ENCODE measurements at regions not wholly inside any gene's neighbourhood (a gene's known extent, or its start where the extent isn't known, plus 50 kb on each side); places are given as distances from the start of the nearest gene placed in this dataset.

- Histone ChIP-seq H3K14ac (ENCODE audit: insufficient read depth, low read length) (no peak overlapping the region), H3K9ac (ENCODE audit: extremely low read depth, insufficient read length, low read length) (no peak overlapping the region), H3K79me2 (ENCODE audit: insufficient read depth, low read length) (no peaks in the 10 kb centered on the region), H4K8ac (replicated peaks; ENCODE audit: insufficient read length, low read depth, low read length) (no peak overlapping the region), H3K4ac (ENCODE audit: low read depth, low read length) (no peak overlapping the region), H2BK15ac (ENCODE audit: low read depth, low read length) (no peak overlapping the region), H3K23ac (ENCODE audit: insufficient read length, low read depth, low read length) (no peak overlapping the region), H3K79me1 (ENCODE audit: insufficient read depth, low read depth, low read length, poor library complexity, severe bottlenecking) (no peaks in the 10 kb centered on the region), H2AFZ (ENCODE audit: low read length) (no peak overlapping the region), H3K56ac (ENCODE audit: insufficient read length, low read depth, low read length) (no peak overlapping the region), H3K4me1 (ENCODE audit: insufficient read depth, low read length) (peaks cover 2% of the 10 kb centered on the region; the same call in 1 of the 2 replicates), H2BK20ac (ENCODE audit: low read depth, low read length, poor library complexity, severe bottlenecking) (no peak overlapping the region), H4K91ac (ENCODE audit: insufficient read length, low read depth, low read length) (no peak overlapping the region), H2BK5ac (ENCODE audit: insufficient read length, low read length) (no peak overlapping the region), H3K27ac (ENCODE audit: insufficient read length, low read depth, low read length) (no peak overlapping the region), H3K9me3 (ENCODE audit: control insufficient read depth, low read depth, low read length) (no peaks in the 10 kb centered on the region), H3K18ac (ENCODE audit: insufficient read length, low read depth, low read length) (no peak overlapping the region), H3K4me2 (ENCODE audit: insufficient read depth, insufficient read length, low read length) (no peak overlapping the region), H4K20me1 (ENCODE audit: control insufficient read depth, insufficient read depth, insufficient read length) (no peaks in the 10 kb centered on the region), H2BK120ac (ENCODE audit: low read depth, low read length, poor library complexity, severe bottlenecking) (no peak overlapping the region), H3T11ph (ENCODE audit: low read length) (no peak overlapping the region), H2BK12ac (ENCODE audit: insufficient read length, low read depth, low read length) (no peak overlapping the region), H3K23me2 (ENCODE audit: insufficient read length, low read depth, low read length, poor library complexity, severe bottlenecking) (no peaks in the 10 kb centered on the region), H3K27me3 (ENCODE audit: insufficient read depth, low read length) (no peaks in the 10 kb centered on the region), H2AK5ac (ENCODE audit: insufficient read length, low read length) (no peak overlapping the region), H4K5ac (ENCODE audit: insufficient read length, low read depth, low read length) (no peak overlapping the region)
- H3K27me3 Mint-ChIP-seq (ENCODE audit: low read depth) = no peaks in the 10 kb centered on the region
- DNase-seq = no peak
- no peak overlapping the region for H3K27ac Mint-ChIP-seq
- WGBS (ENCODE audit: extremely low coverage, insufficient read length, low lambda C conversion rate) = no CpG with 5 or more reads among the region's 2 CpGs
- peaks cover 8 to 10% of the 10 kb centered on the region in 2 experiments for H3K4me1 Mint-ChIP-seq
- no peak for TF ChIP-seq CTCF (conservative IDR thresholded peaks at IDR 0.05)
- peaks cover 0 to 6% of the 10 kb centered on the region in 2 experiments; a peak in 1 of 5 replicates for H3K9me3 Mint-ChIP-seq
- H3K4me3 Mint-ChIP-seq = no peak overlapping the region
- H3K36me3 Mint-ChIP-seq (ENCODE audit: insufficient read depth in 1 of 3, low read depth in 3 of 3) = no peaks in the 10 kb centered on the region
Observed at GRCh38 chr13:21825801-21826200, 154.9 kb downstream of the FGF9 start.
